Hepatocyte (in vitro differentiated cells): ENCODE measurements at regions not wholly inside any gene's neighbourhood (a gene's known extent, or its start where the extent isn't known, plus 50 kb on each side); places are given as distances from the start of the nearest gene placed in this dataset.

Source experiments
- CTCF ChIP-seq: fragments of 200-600 bp; sonication (generic); IDR thresholded peaks from 2 replicates; pipeline ENCODE4 v1.5.1; 2016; ENCODE audit warnings: antibody characterized with exemption, mild to moderate bottlenecking; ENCODE audit not compliant: poor library complexity
- EZH2 ChIP-seq: fragments of 200-600 bp; sonication (generic); IDR thresholded peaks from 2 replicates; pipeline ENCODE4 v1.6.1; 2016; ENCODE audit warnings: antibody characterized with exemption, mild to moderate bottlenecking, borderline replicate concordance
- EZH2phosphoT487 ChIP-seq: fragments of 200-600 bp; sonication (generic); IDR thresholded peaks from one replicate; pipeline ENCODE4 v1.6.1; 2018; ENCODE audit warnings: antibody characterized with exemption, mild to moderate bottlenecking, low read depth, moderate library complexity; ENCODE audit not compliant: unreplicated experiment, severe bottlenecking

DNA sequence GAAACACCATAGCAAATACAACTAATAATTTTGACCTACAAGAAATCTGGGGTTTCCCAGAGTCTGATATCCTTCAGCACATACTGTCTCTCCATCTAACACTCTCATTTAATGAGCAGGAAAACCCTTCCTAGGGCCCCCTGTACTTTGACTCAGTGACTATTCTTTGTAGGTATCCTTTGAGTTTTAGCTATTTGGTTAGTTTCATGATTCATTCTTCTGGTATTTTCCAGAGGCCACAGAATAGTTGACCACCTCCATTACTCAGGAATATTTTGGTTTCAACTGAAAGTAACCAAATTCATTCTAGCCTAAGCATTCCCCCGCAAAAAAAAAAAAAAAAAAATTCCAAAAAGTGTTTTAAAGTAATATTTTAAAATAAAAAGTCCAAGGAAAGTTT lies 140.0 kb downstream of the IDS start:
- no peak for TF ChIP-seq CTCF
- no peak for TF ChIP-seq EZH2
- TF ChIP-seq EZH2phosphoT487, result no peak
